ENCODE measurements at regions not wholly inside any gene's neighbourhood (a gene's known extent, or its start where the extent isn't known, plus 50 kb on each side); places are given as distances from the start of the nearest gene placed in this dataset.
"Not testable (repeated sequence)": the region's sequence is repeated elsewhere in the genome, so short reads cannot be mapped to it uniquely, and the experiment has no call there.

DNA sequence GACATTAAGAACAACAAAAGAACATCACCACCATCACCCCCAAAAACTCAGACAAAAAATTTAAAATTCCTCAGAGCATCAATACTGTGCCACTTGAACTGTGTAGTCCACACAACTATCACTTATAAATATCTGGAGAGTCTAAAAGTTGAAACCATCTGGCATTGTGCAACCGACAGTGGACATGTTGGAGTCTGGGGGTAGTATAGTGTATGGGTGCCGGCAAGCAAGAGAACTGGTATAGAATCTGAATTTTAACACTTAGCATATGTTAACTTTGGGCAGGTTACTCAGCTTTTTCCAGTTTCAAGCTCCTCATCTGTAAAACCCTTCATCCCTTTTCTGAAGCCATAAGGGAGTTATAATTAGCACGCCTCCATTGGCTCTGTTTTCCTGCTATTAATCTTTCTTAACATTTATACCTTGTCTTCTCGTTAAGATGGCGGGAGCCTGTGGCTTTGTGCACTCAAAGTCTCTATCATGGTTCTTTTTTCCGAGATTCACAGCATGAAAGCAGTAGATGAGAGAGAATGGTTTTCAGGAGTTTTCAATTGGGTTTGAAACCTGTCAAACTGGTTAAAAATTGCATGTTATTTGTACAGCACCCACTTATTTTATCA is 255.7 kb upstream of the TBL1XR1 start:
- ATAC-seq (ENCODE audit: low FRiP score): peak; percentile 27
- DNase-seq (ENCODE audit: low spot score): no peak
- TF ChIP-seq, protein P1, sequence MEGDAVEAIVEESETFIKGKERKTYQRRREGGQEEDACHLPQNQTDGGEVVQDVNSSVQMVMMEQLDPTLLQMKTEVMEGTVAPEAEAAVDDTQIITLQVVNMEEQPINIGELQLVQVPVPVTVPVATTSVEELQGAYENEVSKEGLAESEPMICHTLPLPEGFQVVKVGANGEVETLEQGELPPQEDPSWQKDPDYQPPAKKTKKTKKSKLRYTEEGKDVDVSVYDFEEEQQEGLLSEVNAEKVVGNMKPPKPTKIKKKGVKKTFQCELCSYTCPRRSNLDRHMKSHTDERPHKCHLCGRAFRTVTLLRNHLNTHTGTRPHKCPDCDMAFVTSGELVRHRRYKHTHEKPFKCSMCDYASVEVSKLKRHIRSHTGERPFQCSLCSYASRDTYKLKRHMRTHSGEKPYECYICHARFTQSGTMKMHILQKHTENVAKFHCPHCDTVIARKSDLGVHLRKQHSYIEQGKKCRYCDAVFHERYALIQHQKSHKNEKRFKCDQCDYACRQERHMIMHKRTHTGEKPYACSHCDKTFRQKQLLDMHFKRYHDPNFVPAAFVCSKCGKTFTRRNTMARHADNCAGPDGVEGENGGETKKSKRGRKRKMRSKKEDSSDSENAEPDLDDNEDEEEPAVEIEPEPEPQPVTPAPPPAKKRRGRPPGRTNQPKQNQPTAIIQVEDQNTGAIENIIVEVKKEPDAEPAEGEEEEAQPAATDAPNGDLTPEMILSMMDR (IDR thresholded peaks at IDR 0.05): no peak

DNA sequence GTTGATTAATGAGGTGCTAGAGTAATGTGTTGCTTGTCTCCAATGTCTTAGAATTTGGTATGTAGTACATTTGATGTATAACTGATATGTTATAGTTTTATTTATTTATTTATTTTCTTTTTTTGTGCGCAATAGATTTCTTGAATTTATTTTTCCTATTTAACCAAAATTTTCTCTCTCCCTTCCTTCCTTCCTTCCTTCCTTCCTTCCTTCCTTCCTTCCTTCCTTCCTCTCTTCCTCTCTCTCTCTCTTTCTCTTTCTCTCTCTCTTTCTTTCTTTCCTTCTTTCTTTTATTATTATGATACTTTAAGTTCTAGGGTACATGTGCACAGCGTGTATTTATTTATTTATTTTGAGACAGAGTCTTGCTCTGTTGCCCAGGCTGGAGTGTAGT is 256.2 kb upstream of the TBL1XR1 start:
- DNase-seq (ENCODE audit: low spot score) (no peak), ATAC-seq (ENCODE audit: low FRiP score) (no peak)
- TF ChIP-seq, protein P1 (IDR thresholded peaks at IDR 0.05): no peak

DNA sequence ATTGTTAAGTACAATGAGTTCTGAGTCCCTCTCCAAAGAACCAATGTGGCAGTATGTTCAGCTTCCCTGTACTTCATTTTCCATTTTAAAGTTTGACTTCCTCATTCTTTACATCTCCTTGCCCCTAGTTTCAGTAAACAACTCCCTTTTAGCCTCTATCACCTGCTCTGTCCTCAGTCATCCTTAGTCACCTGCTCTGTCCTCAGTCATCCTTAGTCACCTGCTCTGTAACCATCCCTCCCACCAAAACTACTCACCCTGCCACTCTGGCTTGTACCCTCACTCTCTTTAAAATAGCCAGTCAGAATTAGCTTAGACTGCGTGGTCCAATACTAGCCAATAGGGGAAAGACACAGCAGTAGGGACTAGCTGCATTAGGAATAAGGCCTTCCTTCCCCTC is 259.9 kb upstream of the TBL1XR1 start:
- not testable (repeated sequence) for DNase-seq (ENCODE audit: low spot score); ATAC-seq (ENCODE audit: low FRiP score)

DNA sequence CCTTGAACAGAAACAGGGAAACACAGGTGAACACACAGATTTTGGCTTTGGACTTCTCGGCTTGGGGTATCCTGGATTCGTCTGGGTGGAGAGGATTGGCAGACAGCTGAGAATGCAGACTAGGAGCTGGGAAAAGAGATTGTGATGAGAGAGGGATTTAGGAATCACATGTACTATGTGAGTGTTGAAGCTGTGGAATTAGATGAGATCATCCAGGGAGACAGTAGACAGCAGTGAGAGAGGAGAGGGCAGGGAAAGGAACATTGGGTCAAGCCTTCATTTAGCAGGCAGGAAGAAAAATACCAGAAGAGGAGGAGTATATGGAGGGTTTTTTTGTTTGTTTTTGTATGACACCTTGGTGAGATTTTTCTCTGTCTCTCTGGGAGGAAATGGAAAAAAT is 262.1 kb upstream of the TBL1XR1 start:
- TF ChIP-seq, protein P1 (IDR thresholded peaks at IDR 0.05): no peak
- DNase-seq (ENCODE audit: low spot score) (no peak), ATAC-seq (ENCODE audit: low FRiP score) (peak; percentile 84)

DNA sequence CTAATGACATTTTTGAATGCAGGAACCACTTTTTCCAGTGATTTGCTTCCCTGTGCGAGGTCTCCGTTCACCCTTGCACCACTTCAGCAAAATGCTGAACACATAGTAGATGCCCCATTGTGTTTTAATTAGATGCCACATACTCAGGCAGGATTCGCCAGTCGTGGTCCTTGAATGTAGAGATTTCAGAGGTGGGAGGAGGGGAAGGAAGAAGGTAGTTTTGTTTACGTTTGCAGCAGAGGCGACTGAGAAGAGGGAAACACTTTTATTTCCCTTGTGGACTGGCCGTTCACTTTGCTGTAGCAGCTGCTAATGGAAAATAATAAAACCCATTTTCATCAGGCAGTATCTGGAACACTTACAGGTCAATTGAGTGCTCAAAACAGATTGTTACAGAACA is 262.8 kb upstream of the TBL1XR1 start:
- TF ChIP-seq, protein P1 (IDR thresholded peaks at IDR 0.05): no peak
- no peak for ATAC-seq (ENCODE audit: low FRiP score)
- no peak for DNase-seq (ENCODE audit: low spot score)

DNA sequence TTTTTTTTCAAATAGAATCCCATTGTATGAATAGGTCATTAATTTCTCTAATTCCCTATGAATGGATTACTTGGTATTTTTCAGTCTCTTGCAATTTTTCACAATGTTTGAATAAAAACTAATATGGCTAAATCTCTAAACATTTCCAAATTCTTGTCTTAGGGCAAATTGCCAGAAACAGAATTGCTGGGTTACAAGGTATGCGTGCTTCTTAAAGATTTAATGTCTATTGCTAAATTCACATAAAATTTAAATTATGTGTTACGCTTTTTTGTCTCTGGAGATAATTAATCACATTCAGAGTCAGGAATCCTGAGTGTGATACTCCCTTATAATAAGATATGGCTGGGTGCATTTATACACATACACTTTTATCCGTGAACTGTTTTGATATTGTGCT is 264.5 kb upstream of the TBL1XR1 start:
- TF ChIP-seq, protein P1 (IDR thresholded peaks at IDR 0.05): no peak
- ATAC-seq (ENCODE audit: low FRiP score) (no peak), DNase-seq (ENCODE audit: low spot score) (no peak)

DNA sequence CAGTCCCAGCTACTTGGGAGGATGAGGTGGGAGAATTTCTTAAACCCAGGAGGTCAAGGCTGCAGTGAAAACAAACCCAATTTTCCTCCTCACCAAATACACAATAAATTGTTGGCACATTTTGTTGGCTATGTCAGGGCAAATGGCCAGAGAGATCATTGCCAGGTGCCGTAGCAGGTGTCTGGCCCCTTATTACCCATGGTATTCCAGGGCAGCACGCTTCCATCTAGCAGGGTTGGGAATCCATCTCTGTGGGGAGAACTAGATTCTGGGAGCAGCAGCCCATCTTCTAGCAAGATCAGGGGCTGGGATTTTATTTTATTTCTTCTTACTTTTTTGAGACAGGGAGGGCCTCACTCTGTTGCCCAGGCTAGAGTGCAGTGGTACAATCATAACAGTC is 266.1 kb upstream of the TBL1XR1 start:
- not testable (repeated sequence) for DNase-seq (ENCODE audit: low spot score); ATAC-seq (ENCODE audit: low FRiP score)

DNA sequence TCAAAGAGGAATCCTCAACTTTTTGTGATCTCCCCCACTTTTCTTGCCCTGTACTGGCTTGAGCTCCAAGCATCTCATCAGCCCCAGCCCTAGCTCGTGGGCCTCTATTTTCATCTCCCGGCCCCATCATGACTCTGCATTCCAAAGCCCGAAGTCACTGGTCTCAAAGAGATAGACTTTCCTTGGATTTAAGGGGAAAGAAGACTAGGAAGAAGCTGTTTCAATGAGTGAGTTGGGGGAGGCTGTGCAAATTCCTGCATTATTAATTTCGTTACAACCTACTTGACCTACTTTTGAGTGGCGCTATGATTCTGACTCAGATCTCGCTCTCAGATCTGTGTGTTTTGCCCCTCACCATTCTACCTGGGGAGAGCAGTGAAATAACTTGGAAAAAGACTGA is 266.6 kb upstream of the TBL1XR1 start:
- DNase-seq (ENCODE audit: low spot score) (no peak), ATAC-seq (ENCODE audit: low FRiP score) (no peak)
- TF ChIP-seq, protein P1 (IDR thresholded peaks at IDR 0.05): no peak

Data from omental fat pad (tissue), 3 donors.